ENCODE measurements at regions not wholly inside any gene's neighbourhood (a gene's known extent, or its start where the extent isn't known, plus 50 kb on each side); places are given as distances from the start of the nearest gene placed in this dataset.

GRCh38 chr7:24505968-24506367 lies 67.3 kb upstream of the PALS2 start:
- no peaks in the 10 kb centered on the region for H3K9me3 ChIP-seq (replicated peaks; ENCODE audit: control insufficient read depth, insufficient read depth, low read length)
- H3K27ac ChIP-seq (ENCODE audit: control insufficient read depth, insufficient read depth): no peak overlapping the region
- DNase-seq (ENCODE audit: low read depth, low spot score): no peak
- no peak overlapping the region for H3K4me3 ChIP-seq
- SMC1A ChIA-PET (ENCODE audit: uncharacterized antibody, unreplicated experiment): interaction anchor here (1.0 to 1.4 kb wide), 2 partner anchors 10 to 103 kb away, joined by 3 to 4 read pairs; no protein-coding TSS in a partner anchor
- intact Hi-C loops (cut with micrococcal nuclease; ENCODE audit: unreplicated experiment) (no loop called here), in situ Hi-C loops (cut with MboI) (no loop called here)
- no peaks in the 10 kb centered on the region for H3K36me3 ChIP-seq (ENCODE audit: control insufficient read depth in 2 of 2, insufficient read depth in 2 of 2, low read length in 1 of 2)
- 80% methylated on average over 1 of the region's 1 CpG for WGBS (ENCODE audit: insufficient coverage, insufficient replicate concordance, low lambda C conversion rate, missing lambda C conversion rate)
- no peaks in the 10 kb centered on the region; a peak in 1 of 4 replicates for H3K27me3 ChIP-seq (replicated peaks in 1 of 2; ENCODE audit: control insufficient read depth in 2 of 2, insufficient read depth in 2 of 2, low read length in 1 of 2)
- no peak for ATAC-seq
- H3K9ac ChIP-seq (ENCODE audit: control insufficient read depth, insufficient read depth, low read length): no peak overlapping the region
- BruUV-seq (replicated peaks): no TSS peak
- CTCF ChIA-PET: no interaction called here
- H2AFZ ChIP-seq (ENCODE audit: control insufficient read depth, low read depth, low read length): no peak overlapping the region
- no peaks in the 10 kb centered on the region for H3K4me1 ChIP-seq (ENCODE audit: control insufficient read depth, insufficient read depth, low read length)
- H3K79me2 ChIP-seq (ENCODE audit: control insufficient read depth, insufficient read depth, low read length): no peaks in the 10 kb centered on the region
- H4K20me1 ChIP-seq (ENCODE audit: control insufficient read depth, insufficient read depth): no peaks in the 10 kb centered on the region
- no peak for TF ChIP-seq TARDBP (IDR thresholded peaks at IDR 0.05; ENCODE audit: borderline replicate concordance)
- no peak for TF ChIP-seq TAF1 (IDR thresholded peaks at IDR 0.05; ENCODE audit: borderline replicate concordance, low read depth, low read length)
- no peak for TF ChIP-seq CTCF (IDR thresholded peaks at IDR 0.05 in 2 of 3, conservative IDR thresholded peaks at IDR 0.05 in 1 of 3; ENCODE audit: control insufficient read depth in 2 of 3, extremely low read depth in 1 of 3, insufficient read depth in 1 of 3, low read depth in 3 of 3, low read length in 3 of 3)
- TF ChIP-seq RCOR1 (conservative IDR thresholded peaks at IDR 0.05; ENCODE audit: low read depth, low read length): no peak
- TF ChIP-seq ASH2L (IDR thresholded peaks at IDR 0.05; ENCODE audit: borderline replicate concordance, low read depth): no peak
- no peak for TF ChIP-seq EZH2 (IDR thresholded peaks at IDR 0.05; ENCODE audit: borderline replicate concordance, control insufficient read depth, low read depth, low read length)
- no peak for TF ChIP-seq SMAD1 (IDR thresholded peaks at IDR 0.05; ENCODE audit: low read depth, partially characterized antibody)
- no peak overlapping the region for H3K4me2 ChIP-seq (ENCODE audit: control insufficient read depth, insufficient read depth)
- RAD21 ChIA-PET (ENCODE audit: unreplicated experiment): no interaction called here
- FAIRE-seq: no peak
- POLR2A ChIA-PET: no interaction called here

All from GM12878 (cell line).